ENCODE measurements at regions not wholly inside any gene's neighbourhood (a gene's known extent, or its start where the extent isn't known, plus 50 kb on each side); places are given as distances from the start of the nearest gene placed in this dataset.

- TF ChIP-seq CTCF (conservative IDR thresholded peaks at IDR 0.05 in 1 of 2, IDR thresholded peaks at IDR 0.05 in 1 of 2; ENCODE audit: extremely low read depth in 1 of 2, insufficient read depth in 1 of 2, low read depth in 1 of 2, low read length in 2 of 2) (no peak), EZH2 (IDR thresholded peaks at IDR 0.05; ENCODE audit: borderline replicate concordance, low read length) (no peak)
Measured at GRCh38 chr14:26261368-26262122, 336.3 kb downstream of the NOVA1 start.
